Astrocyte of the spinal cord (primary cell): ENCODE measurements at regions not wholly inside any gene's neighbourhood (a gene's known extent, or its start where the extent isn't known, plus 50 kb on each side); places are given as distances from the start of the nearest gene placed in this dataset.
A peak's percentile ranks its signal among the peaks of the same experiment; 100 is the strongest.

Source experiments
- DNase-seq: peaks from one replicate; pipeline ENCODE4 v3.0.0; 2011; ENCODE audit warnings: low read depth, low spot score
- H3K4me3 ChIP-seq: 2 replicates; pipeline ENCODE4 v1.5.1; 2011; ENCODE audit warnings: low read depth, mild to moderate bottlenecking, low read length, moderate library complexity
- CTCF ChIP-seq: IDR thresholded peaks from 2 replicates; pipeline ENCODE4 v1.5.1; 2012; ENCODE audit warnings: low read depth, mild to moderate bottlenecking, low read length, inconsistent platforms
- in situ Hi-C: cut with HindIII; loops from 2 replicates; pipeline ENCODE4 v1.10.0; 2017; ENCODE audit warnings: low sequenced_read_pairs

GRCh38 chr18:6465281-6465680 lies 50.6 kb upstream of the L3MBTL4 start:
- in situ Hi-C loops, result no loop called here
- no peak for DNase-seq
- no peak for TF ChIP-seq CTCF
- no peak overlapping the region for H3K4me3 ChIP-seq

- in situ Hi-C loops, result no loop called here
- H3K4me3 ChIP-seq, result no peak overlapping the region
- no peak for TF ChIP-seq CTCF
- DNase-seq, result no peak
These were observed 61.5 kb upstream of the L3MBTL4 start for GRCh38 chr18:6476190-6476589.

DNA sequence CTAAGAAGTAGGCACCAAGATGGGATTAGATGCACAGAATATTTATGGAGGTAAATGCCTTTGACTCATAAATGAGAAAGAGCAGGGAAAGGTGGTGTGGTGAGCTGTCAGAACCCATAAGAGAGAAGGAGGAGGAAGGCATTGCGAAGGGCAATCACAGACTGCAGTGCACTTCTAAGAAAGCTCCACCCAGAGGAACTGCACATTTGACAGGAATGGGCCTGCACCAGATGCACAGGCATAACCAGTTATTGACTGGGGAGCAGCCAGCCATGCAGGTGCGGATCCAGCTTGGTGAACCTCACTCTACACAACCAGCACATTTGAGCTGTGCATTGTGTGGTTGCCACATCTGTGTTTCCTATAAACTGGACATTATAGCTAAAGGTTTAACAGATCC lies 62.2 kb upstream of the L3MBTL4 start:
- DNase-seq, result no peak
- no peak for TF ChIP-seq CTCF
- no peak overlapping the region for H3K4me3 ChIP-seq
- in situ Hi-C loops, result no loop called here

GRCh38 chr18:6478121-6478520 lies 63.4 kb upstream of the L3MBTL4 start:
- H3K4me3 ChIP-seq, result no peak overlapping the region
- DNase-seq, result no peak
- in situ Hi-C loops, result no loop called here
- no peak for TF ChIP-seq CTCF

DNA sequence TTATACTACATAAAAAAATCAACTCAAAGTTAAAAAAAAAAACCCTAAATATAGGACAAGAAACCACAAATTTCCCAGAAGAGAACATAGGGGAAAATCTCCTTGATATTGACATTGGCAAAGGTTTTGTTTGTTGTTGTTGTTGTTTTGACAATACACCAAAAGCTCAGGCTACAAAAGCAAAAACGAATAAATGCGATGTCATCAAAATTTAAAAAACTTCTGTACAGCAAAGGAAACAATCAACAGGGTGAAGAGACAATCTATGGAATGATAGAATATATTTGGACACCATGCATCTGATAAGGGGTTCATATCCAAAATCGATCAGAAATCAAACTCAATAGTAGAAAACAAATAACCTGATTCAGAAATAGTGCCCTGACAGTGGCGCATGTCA lies 65.0 kb upstream of the L3MBTL4 start:
- in situ Hi-C loops, result no loop called here
- no peak overlapping the region for H3K4me3 ChIP-seq
- TF ChIP-seq CTCF, result no peak
- DNase-seq, result no peak

DNA sequence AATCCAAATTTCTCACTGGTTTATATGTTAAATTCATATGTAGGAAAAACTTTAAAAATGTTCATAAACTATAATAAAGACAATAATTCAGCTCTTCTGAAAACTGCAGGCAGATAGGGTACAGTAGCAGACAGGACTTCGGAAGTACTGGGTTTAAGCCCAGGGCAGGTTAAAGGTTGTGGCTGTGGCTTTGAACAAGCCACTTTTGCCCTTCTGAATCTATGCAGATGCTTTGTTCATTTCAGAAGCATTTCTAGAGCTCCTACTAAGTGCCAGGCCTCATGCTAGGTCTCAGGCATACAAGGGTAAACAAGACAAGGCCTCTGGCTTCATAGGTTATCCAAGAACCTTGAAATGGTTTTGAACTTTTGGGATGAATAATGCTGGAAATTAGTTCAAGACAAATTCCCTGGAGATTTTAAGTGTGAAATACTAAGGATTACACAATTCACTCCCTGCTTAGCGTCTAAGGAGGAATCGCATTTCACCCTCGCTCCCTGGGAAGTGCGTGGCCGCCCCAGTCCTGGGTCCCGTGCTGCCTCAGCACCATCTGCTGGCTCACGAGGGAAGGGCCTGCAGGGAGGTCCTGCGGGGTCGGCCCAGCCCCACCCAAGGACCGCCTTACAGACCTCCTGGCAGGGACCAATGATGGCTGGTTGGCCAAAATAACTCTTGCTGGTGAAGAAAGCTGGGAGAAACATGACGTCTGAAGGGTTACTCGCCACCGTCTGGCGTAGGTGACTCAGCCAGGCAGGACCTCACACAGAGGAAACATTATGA lies 67.7 kb upstream of the L3MBTL4 start:
- no peak overlapping the region for H3K4me3 ChIP-seq
- peak; percentile 76 for TF ChIP-seq CTCF
- in situ Hi-C loops, result no loop called here
- DNase-seq, result peak; percentile 67
